ENCODE measurements at regions not wholly inside any gene's neighbourhood (a gene's known extent, or its start where the extent isn't known, plus 50 kb on each side); places are given as distances from the start of the nearest gene placed in this dataset.
"Not testable (repeated sequence)": the region's sequence is repeated elsewhere in the genome, so short reads cannot be mapped to it uniquely, and the experiment has no call there.

- no peak for ATAC-seq
- intact Hi-C loops (cut with DNase I) = no loop called here
Measured at GRCh38 chr1:229846351-229846750, 220.3 kb downstream of the URB2 start.

GRCh38 chr1:229848752-229849677 lies 218.0 kb upstream of the GALNT2 start:
- intact Hi-C loops (cut with DNase I) = no loop called here
- ATAC-seq (no peak), DNase-seq (ENCODE audit: low spot score) (no peak)

More at GRCh38 chr1:229846351-229846750, 220.3 kb downstream of the URB2 start:
- DNase-seq (ENCODE audit: low spot score) = no peak

DNA sequence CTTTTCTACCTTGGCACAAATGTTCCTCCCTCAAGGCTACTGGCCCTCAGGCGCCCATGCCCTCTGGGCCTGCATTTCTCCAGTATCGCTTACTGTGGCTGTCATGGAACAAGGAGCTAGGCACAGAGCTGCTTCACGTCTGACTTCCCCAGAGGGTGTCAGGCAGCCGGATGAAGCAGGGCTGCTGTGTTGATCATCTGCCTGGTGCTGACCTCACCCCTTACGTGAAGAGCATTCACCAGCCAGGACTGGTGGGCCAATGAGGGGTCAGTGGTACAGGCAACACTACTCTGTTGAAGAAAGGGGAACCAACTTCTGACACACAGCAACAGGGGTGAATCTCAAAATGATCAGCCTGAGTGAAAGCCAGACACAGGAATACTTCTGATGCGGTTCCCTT lies 215.5 kb upstream of the GALNT2 start:
- no peak for DNase-seq (ENCODE audit: low spot score)
- ATAC-seq = no peak
- intact Hi-C loops (cut with DNase I) = no loop called here

DNA sequence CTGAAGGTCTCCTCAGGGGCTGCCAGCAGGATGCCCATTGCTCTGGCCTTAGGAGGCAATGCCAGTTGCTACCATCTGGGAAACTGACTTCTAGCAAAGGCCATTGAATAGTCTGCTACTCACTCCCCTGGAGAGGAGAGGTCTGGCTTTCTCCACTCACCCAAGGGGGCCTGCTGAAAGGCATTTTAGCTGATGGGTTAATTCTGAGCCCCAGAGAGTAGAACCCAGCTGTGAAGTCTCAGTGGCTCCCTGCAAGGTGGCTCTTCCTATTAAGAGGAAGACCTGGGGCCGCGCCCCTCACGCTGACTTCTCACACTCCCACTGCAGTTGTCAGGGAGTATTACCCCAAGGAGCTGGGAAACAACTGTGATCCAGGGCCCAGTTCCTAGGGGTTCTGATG lies 213.3 kb upstream of the GALNT2 start:
- ATAC-seq (no peak), DNase-seq (ENCODE audit: low spot score) (no peak)
- intact Hi-C loops (cut with DNase I) = no loop called here

DNA sequence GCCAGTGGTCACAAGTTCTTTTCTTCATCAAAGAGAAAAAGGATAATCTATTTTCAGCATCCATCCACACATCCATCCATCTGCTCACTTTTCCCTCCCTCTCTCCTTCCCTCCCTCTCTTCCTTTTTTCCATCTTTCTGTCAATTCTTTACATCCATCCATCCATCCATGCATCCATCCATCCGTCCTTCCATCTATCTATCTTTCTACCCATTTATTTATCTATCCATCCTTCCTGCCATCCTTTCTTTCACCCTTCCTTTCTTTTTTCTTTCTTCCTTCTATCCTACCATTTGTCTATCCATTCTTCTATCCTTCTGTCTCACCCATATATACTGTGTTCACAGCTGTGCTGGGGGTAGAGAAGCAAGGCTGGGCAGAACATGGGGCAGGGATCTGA lies 212.4 kb upstream of the GALNT2 start:
- ATAC-seq = no peak
- intact Hi-C loops (cut with DNase I) = no loop called here
- no peak for DNase-seq (ENCODE audit: low spot score)

DNA sequence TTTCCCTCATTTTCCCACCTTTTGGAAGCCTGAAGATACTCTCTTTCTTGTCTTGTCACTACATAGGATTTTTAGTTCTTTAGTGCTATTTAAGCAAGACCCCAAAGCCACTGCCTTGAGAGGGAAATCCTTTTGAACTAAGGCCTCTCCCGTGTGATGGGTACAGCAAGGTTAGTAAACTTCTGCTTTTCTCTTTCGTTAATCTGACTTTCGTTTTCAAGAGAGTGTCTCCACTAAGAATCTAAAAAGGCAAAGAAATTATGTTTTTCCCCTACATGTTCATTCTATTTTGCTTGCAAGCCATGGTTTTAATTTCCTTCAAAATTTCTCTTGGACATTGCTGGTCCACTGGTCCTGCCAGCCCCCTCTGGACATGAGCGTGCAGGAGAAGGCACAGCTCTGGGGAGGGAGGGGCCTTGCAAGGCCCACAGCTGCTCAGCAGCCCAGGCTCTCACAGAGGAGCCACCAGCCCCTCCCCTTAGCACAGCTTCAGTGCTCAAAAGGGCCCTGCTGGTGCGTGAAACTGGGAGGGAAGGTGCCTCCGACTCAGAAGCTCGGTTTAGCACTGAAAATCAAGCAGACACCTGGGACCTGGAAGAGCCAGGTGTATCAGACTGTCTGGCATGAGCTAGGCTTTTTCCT lies 210.9 kb upstream of the GALNT2 start:
- ATAC-seq (peak; percentile 78), DNase-seq (ENCODE audit: low spot score) (no peak)
- intact Hi-C loops (cut with DNase I) = no loop called here

DNA sequence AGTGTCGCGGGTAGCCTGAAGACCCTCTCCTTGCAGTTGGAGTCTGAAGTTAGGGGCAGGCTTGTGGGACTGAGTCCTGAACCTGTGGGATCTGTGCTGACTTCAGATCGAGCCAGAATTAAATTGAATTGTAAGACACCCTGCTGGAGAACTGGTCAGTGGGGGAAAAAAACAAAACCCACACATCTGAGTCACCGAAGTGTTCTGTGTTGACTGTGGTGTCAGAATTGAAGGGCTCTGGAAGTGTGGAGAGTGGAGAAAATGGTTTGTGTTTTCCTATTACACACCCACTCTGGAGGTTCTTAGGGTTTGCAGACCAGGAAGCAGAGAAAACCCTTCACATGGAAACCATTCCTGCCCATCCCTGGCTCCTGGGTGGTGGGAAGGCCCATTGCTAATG lies 209.5 kb upstream of the GALNT2 start:
- ATAC-seq (no peak), DNase-seq (ENCODE audit: low spot score) (no peak)
- intact Hi-C loops (cut with DNase I) = no loop called here

DNA sequence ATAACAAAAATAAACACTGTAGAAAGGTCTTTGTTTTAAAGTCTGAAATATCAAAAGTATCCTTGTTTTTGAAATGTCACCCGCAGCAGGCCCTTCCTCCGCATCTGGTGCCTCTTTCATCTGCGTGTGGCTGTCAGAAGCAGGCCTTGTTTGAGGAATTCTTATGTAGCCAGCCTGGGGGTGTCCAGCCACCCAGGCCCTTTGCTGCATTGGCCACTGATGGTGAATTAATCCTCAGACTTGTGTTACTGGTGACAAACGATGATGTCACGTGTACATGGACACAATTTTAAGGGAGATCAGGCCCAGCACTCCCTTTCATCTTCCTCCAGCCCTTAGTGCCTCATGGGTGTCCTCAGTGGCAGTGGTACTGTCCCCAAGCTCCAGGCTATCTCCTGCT lies 208.0 kb upstream of the GALNT2 start:
- DNase-seq (ENCODE audit: low spot score) (no peak), ATAC-seq (peak; percentile 50)

DNA sequence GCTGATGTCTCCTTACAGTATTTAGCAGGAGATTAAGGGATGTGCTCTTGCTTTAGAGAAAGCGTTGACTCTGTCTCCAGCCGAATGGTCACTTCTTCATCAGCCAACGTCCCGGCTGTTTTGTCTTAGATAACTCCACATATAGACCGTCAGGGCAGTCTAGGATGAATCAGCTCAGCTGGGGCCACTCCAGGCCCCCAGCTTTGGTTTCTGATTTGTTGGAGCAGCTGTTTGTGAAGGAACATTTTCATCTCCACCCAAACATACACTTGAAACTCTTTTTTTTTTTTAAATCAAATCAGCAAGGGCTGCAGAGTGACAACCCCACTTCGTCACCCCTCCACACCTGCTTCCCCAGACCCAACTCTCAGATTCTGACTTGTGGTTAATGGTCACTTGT lies 206.1 kb upstream of the GALNT2 start:
- ATAC-seq = no peak
- intact Hi-C loops (cut with DNase I) = no loop called here
- no peak for DNase-seq (ENCODE audit: low spot score)

More for the DNA sequence above, 208.0 kb upstream of the GALNT2 start:
- intact Hi-C loops (cut with DNase I) = no loop called here

- intact Hi-C loops (cut with DNase I) = no loop called here
- DNase-seq (ENCODE audit: low spot score) (no peak), ATAC-seq (peak; percentile 62)
Measured at GRCh38 chr1:229862017-229862774, 204.8 kb upstream of the GALNT2 start.

- DNase-seq (ENCODE audit: low spot score) (no peak), ATAC-seq (peak; percentile 79)
- intact Hi-C loops (cut with DNase I) = no loop called here
Measured at GRCh38 chr1:229863651-229864545, 203.1 kb upstream of the GALNT2 start.

GRCh38 chr1:229864686-229865230 lies 202.3 kb upstream of the GALNT2 start:
- DNase-seq (ENCODE audit: low spot score) (no peak), ATAC-seq (no peak)
- intact Hi-C loops (cut with DNase I) = no loop called here

GRCh38 chr1:229865321-229865720 lies 201.7 kb upstream of the GALNT2 start:
- DNase-seq (ENCODE audit: low spot score); ATAC-seq; intact Hi-C loops (cut with DNase I): not testable (repeated sequence)

GRCh38 chr1:229867726-229868125 lies 199.3 kb upstream of the GALNT2 start:
- no peak for DNase-seq (ENCODE audit: low spot score)
- no peak for ATAC-seq
- intact Hi-C loops (cut with DNase I) = no loop called here

DNA sequence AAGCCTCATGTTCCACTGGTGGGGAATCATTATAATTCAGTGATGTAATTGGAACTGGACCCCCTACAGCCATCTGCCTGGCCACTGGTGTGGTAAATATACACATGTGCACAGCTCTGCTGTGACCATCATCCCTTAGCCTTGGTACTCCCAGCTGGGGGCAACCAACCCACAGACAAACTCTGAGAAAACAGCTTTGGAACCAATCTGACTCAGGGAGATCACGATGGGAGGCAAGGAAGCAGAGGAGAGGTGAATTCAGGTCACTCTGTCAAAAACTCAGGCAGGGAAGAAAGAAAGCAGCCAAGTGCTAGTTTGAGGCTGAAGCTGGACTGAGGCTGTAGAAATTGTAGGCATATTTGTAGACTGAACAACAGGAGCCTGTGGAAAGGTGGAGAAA lies 197.8 kb upstream of the GALNT2 start:
- no peak for ATAC-seq
- DNase-seq (ENCODE audit: low spot score) = no peak
- intact Hi-C loops (cut with DNase I) = no loop called here

GRCh38 chr1:229869687-229870086 lies 197.4 kb upstream of the GALNT2 start:
- DNase-seq (ENCODE audit: low spot score) = no peak
- ATAC-seq = no peak
- intact Hi-C loops (cut with DNase I) = no loop called here

- ATAC-seq = no peak
- intact Hi-C loops (cut with DNase I) = no loop called here
Measured at GRCh38 chr1:229870381-229870780, 196.7 kb upstream of the GALNT2 start.

DNA sequence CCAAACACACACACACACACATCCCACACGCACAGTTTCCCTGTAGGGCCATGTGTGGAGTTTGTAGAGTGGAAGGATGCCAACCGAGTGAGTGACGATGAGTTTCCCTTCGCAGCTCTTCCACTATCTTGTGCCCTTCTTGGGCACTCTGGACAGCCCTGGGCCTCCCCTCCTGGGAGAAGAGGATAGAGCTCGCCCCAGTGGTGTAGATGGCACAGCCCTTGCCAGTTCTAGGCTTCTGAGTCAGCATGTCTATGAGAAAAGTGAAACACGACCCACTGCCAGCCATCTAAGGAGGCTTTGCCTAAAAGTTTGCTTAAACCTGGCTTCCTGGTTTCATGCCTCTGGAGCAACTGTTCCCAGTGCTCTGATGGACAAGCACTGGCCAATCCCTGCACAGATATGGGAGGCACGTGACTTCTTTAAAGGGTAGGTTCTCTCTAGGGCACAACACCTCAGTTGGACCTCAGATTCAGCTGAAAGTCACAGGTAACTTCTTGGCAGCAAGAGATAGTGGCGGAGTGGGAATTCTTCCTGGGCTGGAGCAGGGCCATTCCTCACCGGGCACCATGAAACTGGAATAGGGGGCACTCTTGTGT lies 195.9 kb upstream of the GALNT2 start:
- no peak for ATAC-seq
- intact Hi-C loops (cut with DNase I) = no loop called here
- DNase-seq (ENCODE audit: low spot score) = no peak

More at GRCh38 chr1:229870381-229870780, 196.7 kb upstream of the GALNT2 start:
- no peak for DNase-seq (ENCODE audit: low spot score)
